ENCODE measurements at regions not wholly inside any gene's neighbourhood (a gene's known extent, or its start where the extent isn't known, plus 50 kb on each side); places are given as distances from the start of the nearest gene placed in this dataset.

DNA sequence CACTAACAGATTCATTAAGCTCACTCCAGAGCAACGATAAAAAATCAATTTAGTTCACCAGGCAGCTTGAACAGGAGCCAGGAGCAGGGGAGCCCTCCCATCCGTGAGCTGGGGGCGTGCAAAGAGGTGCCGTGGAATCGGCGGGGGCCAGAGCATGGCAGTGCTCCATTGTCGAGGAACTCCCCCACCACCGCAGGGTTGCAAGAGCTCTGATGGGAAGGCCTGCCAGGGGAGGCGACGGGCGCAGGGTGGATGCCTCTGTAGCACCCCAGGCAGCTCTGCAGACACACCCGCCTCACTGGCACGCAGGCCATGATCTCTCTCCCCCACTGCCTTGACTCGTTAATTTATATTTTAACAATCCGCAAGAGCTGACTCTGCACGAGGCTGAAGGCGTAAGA lies 433.2 kb downstream of the MIAT start:
- Histone ChIP-seq H3K4me3 (no peak overlapping the region), H3K4me1 (no peaks in the 10 kb centered on the region), H3K27me3 (ENCODE audit: low read depth) (0 out of 2 replicates have a peak, but pooled peaks cover 3% of the 10 kb centered on the region), H3K9me3 (no peaks in the 10 kb centered on the region), H3K36me3 (replicated peaks) (no peaks in the 10 kb centered on the region)
- no peak for DNase-seq (ENCODE audit: low spot score in 2 of 2)
- in situ Hi-C loops (cut with MboI; ENCODE audit: low sequenced_read_pairs): no loop called here

DNA sequence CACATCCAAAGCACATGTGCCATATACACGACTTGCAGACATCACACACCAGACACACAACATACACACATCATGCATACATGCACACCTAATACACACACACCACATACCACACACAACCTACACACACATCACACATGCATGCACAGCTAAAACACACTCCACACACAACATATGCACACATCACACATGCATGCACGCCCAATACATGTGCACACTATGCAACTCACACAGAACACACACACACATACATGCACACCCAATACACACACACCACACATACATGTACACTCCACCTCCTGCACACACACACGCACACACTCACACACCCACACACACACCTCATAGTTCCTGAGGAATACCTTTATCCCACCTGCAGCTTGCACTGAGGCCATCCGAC lies 436.0 kb downstream of the MIAT start:
- no peak for DNase-seq (ENCODE audit: low spot score in 2 of 2)
- in situ Hi-C loops (cut with MboI; ENCODE audit: low sequenced_read_pairs): no loop called here
- Histone ChIP-seq H3K4me3 (no peak overlapping the region), H3K9me3 (no peaks in the 10 kb centered on the region), H3K36me3 (replicated peaks) (no peaks in the 10 kb centered on the region), H3K27me3 (ENCODE audit: low read depth) (no peaks in the 10 kb centered on the region; the same call in 1 of the 2 replicates), H3K4me1 (no peaks in the 10 kb centered on the region)

DNA sequence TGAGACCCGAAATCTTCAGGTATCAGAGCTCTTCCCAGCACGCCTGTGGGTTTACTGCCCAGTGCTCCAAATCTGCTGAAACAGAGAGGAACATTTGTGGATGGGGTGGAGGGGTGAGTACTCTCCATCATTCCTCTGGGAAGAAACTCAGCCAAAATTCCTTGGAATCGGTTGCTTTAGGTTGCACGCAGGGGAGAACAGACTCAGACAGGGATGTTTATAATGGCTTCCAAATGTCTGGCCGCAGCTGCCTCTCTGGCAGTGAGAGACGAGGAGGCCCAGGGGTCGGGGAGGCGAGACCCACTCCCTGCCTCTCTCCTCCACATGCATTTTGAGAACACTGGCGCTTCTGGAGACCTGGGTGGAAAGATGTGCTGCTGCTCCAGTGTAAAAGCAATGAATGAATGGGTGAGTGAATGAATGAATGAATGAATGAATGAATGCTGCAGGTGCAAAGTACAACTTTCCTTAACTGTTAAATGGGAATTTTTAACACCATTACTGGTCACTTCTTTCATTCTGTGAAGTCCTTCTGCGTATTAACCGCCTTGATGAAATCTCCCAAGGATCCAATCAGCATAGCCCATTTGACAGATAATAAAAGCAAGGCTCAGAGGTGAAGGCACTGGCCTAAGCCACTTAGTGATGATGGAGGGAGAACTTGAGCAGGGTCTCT lies 437.4 kb downstream of the MIAT start:
- Histone ChIP-seq H3K27me3 (ENCODE audit: low read depth) (peaks cover 6% of the 10 kb centered on the region), H3K4me3 (no peak overlapping the region), H3K9me3 (no peaks in the 10 kb centered on the region), H3K4me1 (no peaks in the 10 kb centered on the region), H3K36me3 (replicated peaks) (no peaks in the 10 kb centered on the region)
- in situ Hi-C loops (cut with MboI; ENCODE audit: low sequenced_read_pairs): no loop called here
- no peak for DNase-seq (ENCODE audit: low spot score in 2 of 2)

DNA sequence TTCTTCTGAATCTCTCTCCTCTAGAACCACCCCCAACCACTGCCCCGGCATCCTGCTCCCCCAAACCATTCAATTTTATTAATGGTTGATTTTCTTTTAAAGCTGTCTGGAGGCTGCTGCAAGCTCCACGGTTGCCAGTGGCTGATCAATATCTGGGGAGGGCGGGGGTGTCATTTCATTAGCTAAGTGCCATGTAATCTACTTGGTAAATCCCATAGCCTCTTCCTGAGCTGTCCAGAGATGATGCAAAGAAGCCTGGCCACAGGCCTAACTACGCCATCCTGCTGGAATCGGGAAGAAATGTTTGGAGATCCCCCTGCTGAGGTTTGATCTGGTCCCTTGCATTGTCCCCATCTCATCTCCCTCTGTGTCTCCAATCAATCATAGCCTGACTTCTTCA lies 440.1 kb downstream of the MIAT start:
- H3K27me3 ChIP-seq (ENCODE audit: low read depth): peaks cover 27% of the 10 kb centered on the region
- no peak overlapping the region for H3K4me3 ChIP-seq
- no peaks in the 10 kb centered on the region for H3K4me1 ChIP-seq
- in situ Hi-C loops (cut with MboI; ENCODE audit: low sequenced_read_pairs): no loop called here
- no peaks in the 10 kb centered on the region for H3K36me3 ChIP-seq (replicated peaks)
- no peaks in the 10 kb centered on the region for H3K9me3 ChIP-seq
- no peak for DNase-seq (ENCODE audit: low spot score in 2 of 2)

DNA sequence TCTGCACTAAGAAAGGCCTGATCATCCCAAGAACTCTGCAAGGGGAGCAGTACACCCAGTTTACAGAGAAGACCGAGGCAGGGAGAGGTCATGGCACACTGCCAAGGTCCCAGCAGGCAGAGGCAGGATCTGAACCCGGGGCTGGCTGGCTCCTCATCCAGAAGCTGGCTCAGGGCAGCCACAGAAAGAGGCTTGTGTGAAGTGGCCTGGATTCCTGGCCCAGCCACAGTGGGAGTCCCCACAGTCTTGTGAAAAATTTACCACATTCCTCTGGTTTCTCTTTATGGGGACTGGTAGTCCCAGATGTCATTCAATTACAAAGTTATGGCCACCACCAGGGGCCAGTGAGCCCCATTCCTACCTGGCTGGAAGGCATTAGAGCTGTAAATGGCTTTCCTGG lies 440.5 kb downstream of the MIAT start:
- no peaks in the 10 kb centered on the region for H3K36me3 ChIP-seq (replicated peaks)
- DNase-seq (ENCODE audit: low spot score in 2 of 2): no peak
- no peaks in the 10 kb centered on the region for H3K9me3 ChIP-seq
- in situ Hi-C loops (cut with MboI; ENCODE audit: low sequenced_read_pairs): no loop called here
- peaks cover 28% of the 10 kb centered on the region for H3K27me3 ChIP-seq (ENCODE audit: low read depth)
- H3K4me3 ChIP-seq: no peak overlapping the region
- H3K4me1 ChIP-seq: no peaks in the 10 kb centered on the region

DNA sequence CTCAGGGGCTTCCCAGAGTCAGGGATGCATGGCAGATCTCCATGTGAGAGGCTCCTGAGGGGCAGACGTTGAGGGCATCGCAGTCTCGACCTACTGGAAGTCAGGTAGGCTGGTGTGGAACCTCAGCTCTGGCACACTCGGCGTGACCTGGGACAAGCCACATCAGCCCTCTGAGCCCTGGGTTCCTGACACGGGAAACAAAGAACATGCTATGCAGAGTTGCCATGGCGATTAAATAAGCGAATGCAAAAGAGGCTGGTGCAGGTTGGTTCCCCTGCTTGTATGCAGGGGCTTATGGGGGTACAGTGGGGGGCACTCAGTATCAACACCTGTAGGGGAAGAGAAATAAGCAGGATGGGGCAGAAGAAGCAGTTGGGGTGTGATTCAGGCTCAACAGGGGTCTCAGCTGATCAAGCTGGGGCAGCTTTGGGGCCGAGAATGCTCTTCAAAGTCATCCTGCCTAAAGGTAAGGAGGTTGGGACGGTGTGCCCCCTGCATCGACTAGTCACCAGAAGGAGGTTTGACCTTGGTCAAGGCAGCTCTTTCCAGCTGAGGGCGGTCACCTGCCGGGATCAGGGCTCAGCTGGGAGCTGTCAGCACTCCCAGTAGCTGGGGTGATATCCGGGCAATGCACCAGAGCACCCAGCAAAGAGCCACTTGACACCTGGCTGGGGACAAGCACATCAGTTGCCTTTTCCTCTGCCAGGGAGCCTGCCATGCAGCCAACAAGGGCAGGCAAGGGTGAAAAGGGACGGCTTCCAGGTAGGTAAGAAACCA lies 442.7 kb downstream of the MIAT start:
- H3K9me3 ChIP-seq: no peaks in the 10 kb centered on the region
- in situ Hi-C loops (cut with MboI; ENCODE audit: low sequenced_read_pairs): no loop called here

DNA sequence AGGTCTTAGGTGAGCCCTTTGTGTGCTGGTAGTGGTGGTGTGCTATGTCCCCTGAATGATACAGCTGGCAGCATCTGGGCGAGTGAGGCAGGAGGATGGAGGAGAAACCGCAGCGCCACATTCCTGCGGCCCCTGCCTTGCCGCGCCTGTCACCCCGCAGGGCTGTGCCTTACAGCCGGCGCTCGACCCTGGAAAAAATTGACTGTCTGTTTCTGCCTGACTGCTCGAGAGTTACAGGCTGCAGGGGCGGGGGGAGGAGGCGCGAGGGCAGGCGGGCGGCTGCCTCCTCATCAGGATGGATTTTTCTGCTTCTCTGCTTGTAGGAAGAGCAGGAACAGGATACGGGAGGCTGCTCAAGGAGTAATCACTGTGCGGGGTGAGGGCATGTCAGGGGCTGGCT lies 443.4 kb downstream of the MIAT start:
- Histone ChIP-seq H3K4me3 (no peak overlapping the region), H3K4me1 (no peaks in the 10 kb centered on the region), H3K27me3 (ENCODE audit: low read depth) (peaks cover 39% of the 10 kb centered on the region), H3K9me3 (no peaks in the 10 kb centered on the region), H3K36me3 (replicated peaks) (no peaks in the 10 kb centered on the region)
- in situ Hi-C loops (cut with MboI; ENCODE audit: low sequenced_read_pairs): no loop called here
- no peak for DNase-seq (ENCODE audit: low spot score in 2 of 2)

More for the DNA sequence above, 442.7 kb downstream of the MIAT start:
- Histone ChIP-seq H3K4me1 (no peaks in the 10 kb centered on the region), H3K27me3 (ENCODE audit: low read depth) (peaks cover 39% of the 10 kb centered on the region), H3K36me3 (replicated peaks) (no peaks in the 10 kb centered on the region), H3K4me3 (no peak overlapping the region)
- DNase-seq (ENCODE audit: low spot score in 2 of 2): no peak

DNA sequence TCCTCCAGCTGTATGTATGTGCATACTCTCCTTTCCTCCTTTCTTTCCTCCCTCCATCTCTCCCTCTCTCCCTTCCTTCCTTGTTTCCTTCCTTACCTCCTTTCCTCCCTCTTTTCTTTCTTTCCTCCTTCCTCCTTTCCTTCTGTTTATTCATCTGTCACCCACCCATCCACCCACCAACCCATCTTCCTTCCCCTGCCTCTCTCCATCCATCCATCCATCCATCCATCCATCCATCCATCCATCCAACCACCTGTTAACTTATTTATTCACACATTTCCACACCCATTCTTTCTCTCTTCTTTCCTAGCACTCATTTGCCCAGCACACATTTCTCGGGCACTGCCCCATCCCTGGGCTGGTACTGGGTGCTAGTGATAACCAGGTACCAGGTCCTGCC lies 443.9 kb downstream of the MIAT start:
- in situ Hi-C loops (cut with MboI; ENCODE audit: low sequenced_read_pairs): no loop called here
- Histone ChIP-seq H3K4me1 (no peaks in the 10 kb centered on the region), H3K27me3 (ENCODE audit: low read depth) (peaks cover 39% of the 10 kb centered on the region), H3K9me3 (no peaks in the 10 kb centered on the region), H3K36me3 (replicated peaks) (no peaks in the 10 kb centered on the region), H3K4me3 (no peak overlapping the region)
- no peak for DNase-seq (ENCODE audit: low spot score in 2 of 2)

DNA sequence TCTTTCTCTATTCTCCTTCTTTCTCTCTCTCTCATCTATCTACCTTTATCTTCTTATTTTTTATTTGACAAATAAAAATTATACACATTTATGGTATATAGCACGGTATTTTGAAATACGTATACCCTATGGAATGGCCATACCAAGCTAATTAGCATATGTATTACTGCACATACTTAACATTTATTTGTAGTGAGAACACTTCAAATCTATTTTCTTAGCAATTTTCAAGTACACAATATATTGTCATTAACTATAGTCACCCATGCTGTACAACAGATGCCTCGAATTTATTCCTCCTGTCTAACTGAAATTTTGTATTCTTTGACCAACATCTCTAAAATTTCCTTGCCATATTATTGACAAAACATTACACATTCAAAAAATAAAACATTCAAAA lies 447.1 kb downstream of the MIAT start:
- Histone ChIP-seq H3K9me3 (no peaks in the 10 kb centered on the region), H3K4me3 (no peak overlapping the region), H3K4me1 (no peaks in the 10 kb centered on the region), H3K36me3 (replicated peaks) (no peaks in the 10 kb centered on the region), H3K27me3 (ENCODE audit: low read depth) (peaks cover 35% of the 10 kb centered on the region)
- in situ Hi-C loops (cut with MboI; ENCODE audit: low sequenced_read_pairs): no loop called here
- no peak for DNase-seq (ENCODE audit: low spot score in 2 of 2)

DNA sequence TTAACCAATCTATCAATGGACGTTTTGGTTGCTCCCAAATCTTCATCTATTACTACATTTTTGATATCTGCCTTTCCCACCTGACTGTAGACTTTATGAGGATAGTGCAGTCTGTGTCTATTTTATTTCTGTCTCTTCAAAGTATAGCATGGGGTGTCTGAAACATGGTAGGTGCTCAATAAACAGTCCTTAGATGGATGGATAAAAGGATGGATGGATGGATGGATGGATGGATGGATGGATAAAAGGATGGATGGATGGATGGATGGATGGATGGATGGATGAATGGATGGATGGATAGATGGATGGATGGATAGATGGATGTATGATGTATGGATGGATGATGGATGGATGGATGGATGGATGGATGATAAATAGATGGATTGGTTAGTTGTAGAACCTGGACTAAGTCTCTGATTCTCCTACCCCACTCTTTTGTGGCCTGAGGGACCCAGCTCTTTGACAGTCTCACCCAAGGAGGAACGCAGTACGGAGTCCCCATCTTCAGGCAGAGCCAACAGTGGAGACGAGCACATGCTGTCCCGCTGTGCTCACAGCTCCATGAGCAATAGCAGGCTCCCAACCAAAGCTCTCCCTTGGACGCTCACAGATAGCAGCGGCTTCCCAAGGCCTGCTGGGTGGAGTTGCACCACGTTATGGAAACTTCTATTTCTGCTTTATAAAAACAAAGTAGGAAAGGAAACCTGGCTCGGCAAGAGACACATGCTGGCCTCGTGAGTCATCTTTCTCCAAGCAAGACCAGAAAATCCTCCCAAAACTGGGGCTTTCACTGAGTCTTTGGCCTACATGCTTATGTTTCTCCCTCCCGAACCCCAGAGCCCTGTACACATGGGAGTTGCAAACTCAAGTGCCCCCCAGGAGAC lies 448.0 kb downstream of the MIAT start:
- H3K36me3 ChIP-seq (replicated peaks): no peaks in the 10 kb centered on the region
- in situ Hi-C loops (cut with MboI; ENCODE audit: low sequenced_read_pairs): no loop called here
- H3K4me1 ChIP-seq: no peaks in the 10 kb centered on the region
- no peak overlapping the region for H3K4me3 ChIP-seq
- no peaks in the 10 kb centered on the region for H3K9me3 ChIP-seq
- peaks cover 27% of the 10 kb centered on the region for H3K27me3 ChIP-seq (ENCODE audit: low read depth)
- no peak for DNase-seq (ENCODE audit: low spot score in 2 of 2)

DNA sequence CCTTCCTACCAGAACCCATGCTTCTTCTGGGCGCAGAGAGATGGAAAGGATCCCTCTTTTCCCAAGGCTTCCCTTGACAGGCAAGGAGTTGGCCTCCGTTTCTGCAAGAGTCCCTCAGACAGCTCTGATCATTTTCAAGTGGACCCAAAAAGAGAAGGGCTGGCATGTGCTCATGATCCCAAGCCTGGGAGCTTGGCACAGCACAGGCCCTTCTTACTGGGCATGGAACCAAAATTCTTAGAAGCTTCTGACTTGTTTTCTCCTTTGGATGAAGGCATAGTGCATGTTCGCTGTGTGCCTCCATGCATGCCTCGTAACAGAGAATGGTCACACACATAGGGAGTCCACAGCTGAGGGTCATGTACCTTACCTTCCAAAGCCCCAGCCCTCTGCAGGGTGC lies 449.6 kb downstream of the MIAT start:
- Histone ChIP-seq H3K36me3 (replicated peaks) (no peaks in the 10 kb centered on the region), H3K4me3 (no peak overlapping the region), H3K9me3 (no peaks in the 10 kb centered on the region), H3K27me3 (ENCODE audit: low read depth) (peaks cover 12% of the 10 kb centered on the region), H3K4me1 (no peaks in the 10 kb centered on the region)
- DNase-seq (ENCODE audit: low spot score in 2 of 2): no peak
- in situ Hi-C loops (cut with MboI; ENCODE audit: low sequenced_read_pairs): no loop called here

DNA sequence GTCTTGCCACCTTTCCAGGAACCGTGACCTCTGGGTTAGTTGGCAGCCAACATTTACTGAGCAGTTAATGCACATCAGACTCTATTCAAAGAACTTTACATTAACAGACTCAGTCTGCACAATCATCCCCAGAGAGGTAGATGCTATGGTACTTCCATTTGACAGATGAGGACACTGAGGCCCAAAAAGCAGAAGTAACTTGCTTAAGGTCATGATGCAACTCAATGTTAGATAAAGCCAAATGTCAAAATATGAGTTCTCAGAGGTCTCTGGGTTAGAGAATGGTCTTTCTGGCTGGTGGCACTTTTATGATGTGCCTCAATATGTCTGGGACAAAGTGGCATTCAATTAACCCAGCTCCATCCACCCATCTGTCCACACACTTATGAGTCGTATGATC lies 450.0 kb downstream of the MIAT start:
- Histone ChIP-seq H3K4me1 (no peaks in the 10 kb centered on the region), H3K9me3 (no peaks in the 10 kb centered on the region), H3K4me3 (no peak overlapping the region), H3K36me3 (replicated peaks) (no peaks in the 10 kb centered on the region), H3K27me3 (ENCODE audit: low read depth) (peaks cover 12% of the 10 kb centered on the region)
- no peak for DNase-seq (ENCODE audit: low spot score in 2 of 2)
- in situ Hi-C loops (cut with MboI; ENCODE audit: low sequenced_read_pairs): no loop called here

DNA sequence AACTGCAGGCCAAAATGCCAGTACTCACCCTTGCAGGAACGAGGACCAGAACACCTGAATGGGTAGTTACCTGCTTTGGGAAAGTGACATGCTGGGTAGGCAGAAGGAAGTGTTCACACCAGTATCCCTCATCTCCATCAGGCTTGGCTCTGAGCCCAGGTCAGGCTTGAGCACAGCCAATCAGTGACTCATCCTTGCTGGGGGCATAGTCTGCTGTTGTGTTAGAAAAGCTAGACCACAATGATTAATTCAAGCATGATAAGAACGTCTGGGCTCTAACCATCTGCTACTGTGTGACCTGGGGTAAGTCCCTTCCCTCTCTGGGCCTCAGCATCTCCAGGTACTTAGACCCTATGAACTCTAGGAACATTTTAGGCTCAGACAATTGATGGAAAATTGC lies 450.4 kb downstream of the MIAT start:
- no peak for DNase-seq (ENCODE audit: low spot score in 2 of 2)
- no peak overlapping the region for H3K4me3 ChIP-seq
- no peaks in the 10 kb centered on the region for H3K36me3 ChIP-seq (replicated peaks)
- no peaks in the 10 kb centered on the region for H3K9me3 ChIP-seq
- no peaks in the 10 kb centered on the region for H3K4me1 ChIP-seq
- in situ Hi-C loops (cut with MboI; ENCODE audit: low sequenced_read_pairs): no loop called here
- H3K27me3 ChIP-seq (ENCODE audit: low read depth): peaks cover 12% of the 10 kb centered on the region
